ENCODE measurements at regions not wholly inside any gene's neighbourhood (a gene's known extent, or its start where the extent isn't known, plus 50 kb on each side); places are given as distances from the start of the nearest gene placed in this dataset.
"Not testable (repeated sequence)": the region's sequence is repeated elsewhere in the genome, so short reads cannot be mapped to it uniquely, and the experiment has no call there.

DNA sequence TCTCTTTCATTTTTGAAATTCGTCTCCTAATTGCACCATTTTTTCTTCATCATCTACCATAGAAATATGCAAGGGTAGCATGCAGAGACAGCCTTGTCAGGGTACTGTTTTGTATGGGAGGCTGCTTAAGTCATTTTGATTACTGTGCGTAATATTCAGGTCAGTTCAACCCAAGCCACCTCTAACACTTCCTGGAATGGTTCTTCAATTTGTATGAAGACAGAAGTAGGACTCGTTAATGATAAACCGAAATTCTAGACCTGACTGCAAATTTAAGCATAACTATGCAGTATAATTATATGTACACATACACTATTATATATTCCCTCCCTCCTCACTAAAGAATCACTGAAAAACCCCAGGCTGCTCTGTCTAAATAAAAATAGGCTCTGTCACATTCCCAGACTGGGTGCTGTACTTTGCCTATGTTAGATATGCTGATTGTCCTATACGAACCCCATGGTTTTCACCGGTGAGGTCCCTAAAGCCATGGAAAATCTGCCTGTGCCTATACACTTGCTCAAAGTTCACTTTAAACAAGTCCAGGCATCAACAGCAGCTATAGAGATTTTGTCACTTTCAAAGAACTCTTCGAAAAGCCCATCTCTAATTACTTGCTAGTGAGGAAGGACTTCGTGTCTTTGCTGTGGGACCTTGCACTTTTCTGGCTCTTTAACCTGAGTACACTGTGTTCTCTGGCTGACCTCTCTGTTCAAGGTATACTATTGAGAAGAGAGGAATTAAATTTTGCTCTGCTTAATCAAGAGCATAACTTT lies 352.1 kb upstream of the CD180 start:
- Histone ChIP-seq H3K36me3 (no peaks in the 10 kb centered on the region), H3K4me1 (no peaks in the 10 kb centered on the region), H4K20me1 (no peaks in the 10 kb centered on the region), H3K9ac (no peak overlapping the region), H3K4me2 (no peak overlapping the region), H3K27ac (no peak overlapping the region), H3K9me3 (no peaks in the 10 kb centered on the region), H3K4me3 (no peak overlapping the region), H3K27me3 (no peaks in the 10 kb centered on the region)
- TF ChIP-seq Cebpa-rat (IDR thresholded peaks at IDR 0.05), result no peak

DNA sequence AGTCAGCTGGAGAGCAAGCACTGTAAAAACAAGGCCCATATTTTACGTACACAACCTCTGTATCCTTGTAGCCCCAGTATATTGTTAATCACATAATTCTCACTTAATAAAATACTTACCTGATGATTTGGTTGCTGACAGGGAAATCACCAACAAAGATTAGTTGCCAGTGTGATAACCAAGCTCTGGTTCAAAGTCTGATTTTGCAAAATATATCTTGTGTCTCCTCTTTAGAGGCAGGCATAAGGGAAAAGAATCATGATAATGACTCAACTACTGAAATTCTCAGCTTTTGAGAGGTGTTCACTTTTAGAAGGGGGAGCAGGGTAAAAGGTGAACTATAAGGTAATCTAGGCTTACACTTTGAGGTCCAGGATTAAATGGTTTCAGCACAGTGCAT lies 351.1 kb upstream of the CD180 start:
- Histone ChIP-seq H3K9ac (no peak overlapping the region), H4K20me1 (no peaks in the 10 kb centered on the region), H3K9me3 (no peaks in the 10 kb centered on the region), H3K4me3 (no peak overlapping the region), H3K27me3 (no peaks in the 10 kb centered on the region), H3K4me2 (no peak overlapping the region), H3K4me1 (no peaks in the 10 kb centered on the region), H3K27ac (no peak overlapping the region), H3K36me3 (no peaks in the 10 kb centered on the region)
- no peak for TF ChIP-seq Cebpa-rat (IDR thresholded peaks at IDR 0.05)

DNA sequence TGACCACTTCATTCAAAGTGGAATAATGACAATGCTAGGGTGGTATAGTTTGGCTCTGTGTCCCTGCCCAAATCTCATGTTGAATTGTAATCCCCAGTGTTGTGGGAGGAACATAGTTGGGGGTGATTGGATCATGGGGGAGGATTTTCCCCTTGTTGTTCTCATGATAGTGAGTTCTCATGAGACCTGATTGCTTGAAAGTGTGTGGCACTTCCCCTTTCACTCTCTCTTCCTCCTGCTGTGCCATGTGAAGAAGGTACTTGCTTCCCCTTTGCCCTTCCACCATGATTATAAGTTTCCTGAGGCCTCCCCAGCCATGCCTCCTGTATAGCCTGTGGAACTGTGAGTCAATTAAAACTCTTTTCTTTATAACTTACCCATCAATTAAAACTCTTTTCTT lies 348.3 kb upstream of the CD180 start:
- H3K4me2 ChIP-seq, H3K27me3 ChIP-seq, H3K36me3 ChIP-seq, H3K27ac ChIP-seq, H4K20me1 ChIP-seq, H3K4me3 ChIP-seq, H3K9me3 ChIP-seq, H3K9ac ChIP-seq, H3K4me1 ChIP-seq: not testable (repeated sequence)

- TF ChIP-seq Cebpa-rat (IDR thresholded peaks at IDR 0.05), result no peak
- Histone ChIP-seq H3K27ac (no peak overlapping the region), H3K27me3 (no peaks in the 10 kb centered on the region), H3K9me3 (no peaks in the 10 kb centered on the region), H3K36me3 (no peaks in the 10 kb centered on the region), H3K9ac (no peak overlapping the region), H3K4me3 (no peak overlapping the region), H3K4me2 (no peak overlapping the region), H4K20me1 (no peaks in the 10 kb centered on the region), H3K4me1 (no peaks in the 10 kb centered on the region)
These were observed 347.2 kb upstream of the CD180 start for GRCh38 chr5:67543720-67544270.

DNA sequence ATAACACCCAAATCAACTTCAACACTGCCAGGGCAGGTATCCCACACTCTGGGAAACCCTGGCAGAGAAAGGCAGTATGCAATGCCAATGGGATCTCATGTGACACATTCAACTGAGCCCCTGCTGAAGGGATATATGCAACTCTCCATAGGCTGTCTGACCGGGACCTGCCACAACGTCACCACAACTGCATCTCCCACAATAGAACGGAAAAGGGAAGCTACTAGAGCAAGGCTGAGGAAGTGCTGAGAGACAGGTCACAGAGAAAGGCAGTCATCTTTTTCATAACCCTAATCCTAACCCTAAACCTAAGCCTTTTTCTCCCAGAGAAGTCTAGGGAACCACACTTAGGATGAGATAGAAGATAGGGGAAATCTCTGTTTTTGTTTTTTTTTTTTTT lies 345.9 kb upstream of the CD180 start:
- Histone ChIP-seq H3K27me3 (no peaks in the 10 kb centered on the region), H3K4me2 (no peak overlapping the region), H3K4me1 (peaks cover 6% of the 10 kb centered on the region), H3K9me3 (no peaks in the 10 kb centered on the region), H3K4me3 (no peak overlapping the region), H4K20me1 (no peaks in the 10 kb centered on the region), H3K36me3 (no peaks in the 10 kb centered on the region), H3K9ac (no peak overlapping the region), H3K27ac (no peak overlapping the region)
- no peak for TF ChIP-seq Cebpa-rat (IDR thresholded peaks at IDR 0.05)

- no peak for TF ChIP-seq Cebpa-rat (IDR thresholded peaks at IDR 0.05)
These were observed 345.3 kb upstream of the CD180 start for GRCh38 chr5:67541875-67542274.

GRCh38 chr5:67538855-67539506 lies 342.4 kb upstream of the CD180 start:
- no peak overlapping the region for H3K27ac ChIP-seq
- H3K4me1 ChIP-seq, result peaks cover 13% of the 10 kb centered on the region
- no peak for TF ChIP-seq Cebpa-rat (IDR thresholded peaks at IDR 0.05)
- no peaks in the 10 kb centered on the region for H3K36me3 ChIP-seq
- H4K20me1 ChIP-seq, result no peaks in the 10 kb centered on the region
- no peak overlapping the region for H3K4me3 ChIP-seq
- H3K9me3 ChIP-seq, result no peaks in the 10 kb centered on the region
- no peaks in the 10 kb centered on the region for H3K27me3 ChIP-seq
- no peak overlapping the region for H3K9ac ChIP-seq
- H3K4me2 ChIP-seq, result no peak overlapping the region

More at GRCh38 chr5:67541875-67542274, 345.3 kb upstream of the CD180 start:
- H3K36me3 ChIP-seq, result no peaks in the 10 kb centered on the region
- peaks cover 12% of the 10 kb centered on the region for H3K4me1 ChIP-seq
- H4K20me1 ChIP-seq, result no peaks in the 10 kb centered on the region
- H3K4me3 ChIP-seq, result no peak overlapping the region
- no peaks in the 10 kb centered on the region for H3K9me3 ChIP-seq
- no peak overlapping the region for H3K4me2 ChIP-seq
- no peak overlapping the region for H3K27ac ChIP-seq
- no peak overlapping the region for H3K9ac ChIP-seq
- H3K27me3 ChIP-seq, result no peaks in the 10 kb centered on the region

- Histone ChIP-seq H3K4me3 (no peak overlapping the region), H3K4me2 (peak overlapping the region; percentile 59), H3K9me3 (no peaks in the 10 kb centered on the region), H3K36me3 (no peaks in the 10 kb centered on the region), H4K20me1 (no peaks in the 10 kb centered on the region), H3K4me1 (peaks cover 13% of the 10 kb centered on the region), H3K27ac (no peak overlapping the region), H3K9ac (no peak overlapping the region), H3K27me3 (no peaks in the 10 kb centered on the region)
- no peak for TF ChIP-seq Cebpa-rat (IDR thresholded peaks at IDR 0.05)
These were observed 341.0 kb upstream of the CD180 start for GRCh38 chr5:67537439-67538148.

GRCh38 chr5:67536866-67537265 lies 340.3 kb upstream of the CD180 start:
- Histone ChIP-seq H3K27ac (no peak overlapping the region), H3K9me3 (no peaks in the 10 kb centered on the region), H3K27me3 (no peaks in the 10 kb centered on the region), H3K4me1 (peaks cover 13% of the 10 kb centered on the region), H3K36me3 (no peaks in the 10 kb centered on the region), H3K9ac (no peak overlapping the region), H3K4me2 (peak overlapping the region; percentile 59; the same call in 1 of the 2 replicates), H3K4me3 (no peak overlapping the region), H4K20me1 (no peaks in the 10 kb centered on the region)
- no peak for TF ChIP-seq Cebpa-rat (IDR thresholded peaks at IDR 0.05)

Measured in BLaER1 (cell line).